AG04449 (cell line): ENCODE measurements at regions not wholly inside any gene's neighbourhood (a gene's known extent, or its start where the extent isn't known, plus 50 kb on each side); places are given as distances from the start of the nearest gene placed in this dataset.
A peak's percentile ranks its signal among the peaks of the same experiment; 100 is the strongest.
"Not testable (repeated sequence)": the region's sequence is repeated elsewhere in the genome, so short reads cannot be mapped to it uniquely, and the experiment has no call there.

ENCODE experiments used
- CTCF ChIA-PET: fragments of 350-600 bp; formaldehyde crosslinking; extraction: SDS; loops from one replicate; lab custom pipeline; 2021; ENCODE audit warnings: antibody characterized with exemption; lab: Yijun Ruan, JAX
- POLR2A ChIA-PET: fragments of 400-600, 350-600 bp; formaldehyde crosslinking; extraction: SDS; loops from one replicate; lab custom pipeline; 2020; ENCODE audit warnings: antibody characterized with exemption, inconsistent platforms; lab: Yijun Ruan, JAX
- DNase-seq: peaks from one replicate; pipeline ENCODE4 v3.0.0-alpha.2; 2010; ENCODE audit warnings: low read depth, low spot score
- H3K4me3 ChIP-seq: 2 replicates; pipeline ENCODE4 v1.5.1; 2011; ENCODE audit warnings: low read depth, mild to moderate bottlenecking, control low read depth, low read length
- TF ChIP-seq, protein P1 (sequence below): IDR thresholded peaks from one replicate; pipeline ENCODE4 v1.5.1; 2011; ENCODE audit warnings: mild to moderate bottlenecking, moderate library complexity, low read length, control low read depth, inconsistent platforms; ENCODE audit not compliant: insufficient read depth; ENCODE audit errors: missing control alignments

DNA sequence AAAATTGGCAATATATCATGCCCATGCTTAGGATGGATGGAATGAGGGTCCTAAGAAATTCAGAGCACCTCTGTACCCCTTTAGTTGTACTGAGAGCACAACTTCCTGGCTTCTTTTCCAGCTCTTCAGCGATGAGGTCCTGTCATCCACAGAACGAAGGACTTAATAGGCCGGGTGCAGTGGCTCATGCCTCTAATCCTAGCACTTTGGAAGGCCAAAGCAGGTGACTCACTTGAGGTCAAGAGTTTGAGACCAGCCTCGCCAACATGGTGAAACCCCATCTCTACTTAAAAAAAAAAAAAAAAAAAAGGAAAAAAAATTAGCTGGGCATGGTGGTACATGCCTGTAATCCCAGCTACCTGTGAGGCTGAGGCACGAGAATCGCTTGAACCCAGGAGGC, 125.3 kb upstream of the BMAL1 start:
- CTCF ChIA-PET: interaction anchor here (0.7 to 12.5 kb wide), 16 partner anchors 9 to 863 kb away, joined by 3 to 357 read pairs (median 4); no protein-coding TSS in a partner anchor
- H3K4me3 ChIP-seq: no peak overlapping the region
- POLR2A ChIA-PET: no interaction called here
- TF ChIP-seq, protein P1, sequence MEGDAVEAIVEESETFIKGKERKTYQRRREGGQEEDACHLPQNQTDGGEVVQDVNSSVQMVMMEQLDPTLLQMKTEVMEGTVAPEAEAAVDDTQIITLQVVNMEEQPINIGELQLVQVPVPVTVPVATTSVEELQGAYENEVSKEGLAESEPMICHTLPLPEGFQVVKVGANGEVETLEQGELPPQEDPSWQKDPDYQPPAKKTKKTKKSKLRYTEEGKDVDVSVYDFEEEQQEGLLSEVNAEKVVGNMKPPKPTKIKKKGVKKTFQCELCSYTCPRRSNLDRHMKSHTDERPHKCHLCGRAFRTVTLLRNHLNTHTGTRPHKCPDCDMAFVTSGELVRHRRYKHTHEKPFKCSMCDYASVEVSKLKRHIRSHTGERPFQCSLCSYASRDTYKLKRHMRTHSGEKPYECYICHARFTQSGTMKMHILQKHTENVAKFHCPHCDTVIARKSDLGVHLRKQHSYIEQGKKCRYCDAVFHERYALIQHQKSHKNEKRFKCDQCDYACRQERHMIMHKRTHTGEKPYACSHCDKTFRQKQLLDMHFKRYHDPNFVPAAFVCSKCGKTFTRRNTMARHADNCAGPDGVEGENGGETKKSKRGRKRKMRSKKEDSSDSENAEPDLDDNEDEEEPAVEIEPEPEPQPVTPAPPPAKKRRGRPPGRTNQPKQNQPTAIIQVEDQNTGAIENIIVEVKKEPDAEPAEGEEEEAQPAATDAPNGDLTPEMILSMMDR: no peak
- DNase-seq: no peak

DNA sequence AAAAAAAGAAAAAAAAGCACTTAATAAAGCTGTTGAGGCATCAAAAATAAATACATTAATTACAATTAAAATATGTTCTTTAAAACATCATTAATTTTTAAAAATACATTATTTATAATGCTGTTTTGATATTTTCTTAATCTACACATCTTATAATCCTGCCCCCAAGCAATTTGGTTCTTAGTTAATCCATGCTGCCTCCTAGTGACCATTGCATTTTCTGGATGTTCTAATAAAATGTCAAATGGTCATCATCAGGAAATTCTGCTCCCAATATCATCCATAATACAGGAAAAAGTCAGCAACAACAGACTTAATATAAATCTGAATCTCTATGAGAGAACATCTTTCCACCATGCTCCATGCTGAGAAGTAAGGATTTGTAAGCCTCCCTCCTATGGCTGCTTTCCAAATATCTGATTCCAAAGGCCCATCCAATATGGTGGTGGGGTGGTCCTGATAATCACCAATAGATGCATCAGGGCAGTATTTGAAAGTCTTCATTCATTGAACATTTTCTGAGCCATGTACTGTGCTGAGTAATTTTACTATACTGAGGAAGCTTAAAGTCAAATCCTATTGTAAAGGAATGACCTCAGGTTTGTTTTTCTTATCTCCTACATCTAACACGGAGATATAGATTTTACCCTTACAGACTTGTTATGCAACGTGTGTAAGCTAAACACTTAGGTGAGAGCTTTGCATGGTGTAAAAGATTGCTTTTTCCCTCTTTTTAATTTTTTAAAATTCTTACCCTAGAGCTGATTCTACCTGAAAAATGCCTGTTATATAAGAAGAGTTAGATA, 124.7 kb upstream of the BMAL1 start:
- no peak for DNase-seq
- CTCF ChIA-PET: interaction anchor here (0.7 to 12.5 kb wide), 19 partner anchors 9 to 864 kb away, joined by 3 to 357 read pairs (median 4); no protein-coding TSS in a partner anchor

DNA sequence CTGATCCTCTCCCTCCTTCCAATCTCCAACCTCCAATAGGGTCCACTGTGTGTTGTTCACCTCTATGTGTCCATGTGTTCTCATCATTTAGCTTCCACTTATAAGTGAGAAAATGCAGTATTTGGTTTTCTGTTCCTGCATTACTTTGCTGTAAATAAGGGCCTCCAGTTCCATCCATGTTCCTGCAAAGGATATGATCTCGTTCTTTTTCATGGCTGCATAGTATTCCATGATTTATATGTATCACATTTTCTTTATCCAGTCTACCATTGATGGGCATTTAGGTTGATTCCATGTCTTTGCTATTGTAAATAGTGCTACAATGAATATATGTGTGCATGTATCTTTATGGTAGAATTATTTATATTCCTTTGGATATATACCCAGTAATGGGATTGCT, 123.2 kb upstream of the BMAL1 start:
- H3K4me3 ChIP-seq, DNase-seq, POLR2A ChIA-PET: not testable (repeated sequence)
- CTCF ChIA-PET: interaction anchor here (1.1 to 12.5 kb wide), 3 partner anchors 12 to 823 kb away, joined by 3 to 357 read pairs (median 18); no protein-coding TSS in a partner anchor

More for the DNA sequence above, 124.7 kb upstream of the BMAL1 start:
- no peak overlapping the region for H3K4me3 ChIP-seq
- POLR2A ChIA-PET: no interaction called here
- TF ChIP-seq, protein P1: peak; percentile 42

DNA sequence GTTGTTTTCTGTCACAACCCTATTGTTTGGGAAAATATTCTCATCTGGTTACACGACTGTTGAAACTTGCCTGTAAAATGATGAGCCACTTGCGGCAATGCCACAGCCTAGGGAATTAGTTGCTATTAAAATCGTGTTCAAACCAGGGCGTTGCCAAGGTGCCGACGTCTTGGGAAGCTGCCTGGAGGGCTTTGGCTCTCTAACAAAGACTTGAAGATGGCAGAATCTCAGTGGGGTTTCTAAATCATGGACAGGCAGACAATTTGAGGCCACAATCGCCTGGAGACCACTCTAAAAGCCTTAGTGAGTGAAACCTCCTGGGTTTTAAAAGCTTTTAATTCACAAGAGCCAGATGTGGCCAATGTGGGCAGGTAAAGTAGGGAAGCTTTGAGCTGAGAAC, 117.2 kb upstream of the BMAL1 start:
- H3K4me3 ChIP-seq: no peak overlapping the region
- TF ChIP-seq, protein P1: no peak
- no peak for DNase-seq
- CTCF ChIA-PET: interaction anchor here (0.9 to 3.1 kb wide), 6 partner anchors 9 to 197 kb away, joined by 3 to 26 read pairs (median 6); no protein-coding TSS in a partner anchor
- POLR2A ChIA-PET: no interaction called here

DNA sequence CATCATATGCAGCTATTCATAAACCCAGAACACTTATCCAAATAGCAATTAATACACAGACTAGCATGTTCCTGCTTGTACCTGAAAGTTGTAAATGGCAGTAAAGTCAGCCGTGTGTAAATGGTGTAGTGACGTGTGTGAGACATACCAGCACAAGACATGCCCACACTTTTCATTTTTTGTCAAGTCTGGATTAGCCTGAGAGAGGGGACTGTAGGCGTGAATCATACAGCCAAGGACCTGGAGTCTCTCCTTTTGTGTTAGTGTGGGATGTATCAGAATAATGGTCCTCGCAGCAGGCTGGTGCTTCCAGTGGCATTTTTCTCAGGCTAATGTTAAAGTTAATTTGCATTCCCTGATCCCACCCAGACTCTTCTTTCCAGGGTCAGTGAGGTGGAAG, 116.8 kb upstream of the BMAL1 start:
- CTCF ChIA-PET: interaction anchor here (0.9 to 3.1 kb wide), 5 partner anchors 9 to 198 kb away, joined by 3 to 26 read pairs (median 6); no protein-coding TSS in a partner anchor
- POLR2A ChIA-PET: no interaction called here
- no peak for DNase-seq
- no peak overlapping the region for H3K4me3 ChIP-seq
- TF ChIP-seq, protein P1: no peak

DNA sequence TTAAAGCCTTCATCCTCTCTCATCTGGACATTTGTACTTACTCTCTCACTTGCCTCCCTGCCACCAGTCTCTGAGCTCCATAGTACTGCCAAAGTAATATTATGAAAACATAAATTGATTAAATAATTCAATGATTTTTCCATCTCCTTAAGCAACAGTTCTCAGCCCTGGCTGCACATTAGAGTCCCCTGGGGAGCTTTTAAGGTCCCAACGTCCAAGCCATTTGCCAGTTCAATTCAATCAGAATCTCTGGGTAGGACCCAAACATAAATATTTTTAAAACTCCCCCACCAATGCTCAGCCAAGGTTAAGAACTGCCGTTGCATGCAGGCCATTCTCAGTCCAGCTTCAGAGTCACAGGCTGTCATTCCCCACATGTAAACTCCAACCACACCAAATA, 114.4 kb upstream of the BMAL1 start:
- ChIA-PET CTCF (interaction anchor here (0.7 to 3.1 kb wide), 2 partner anchors 11 to 199 kb away, joined by 3 to 26 read pairs; no protein-coding TSS in a partner anchor), POLR2A (no interaction called here)
- DNase-seq: no peak
- TF ChIP-seq, protein P1: no peak
- no peak overlapping the region for H3K4me3 ChIP-seq
